ENCODE measurements at regions not wholly inside any gene's neighbourhood (a gene's known extent, or its start where the extent isn't known, plus 50 kb on each side); places are given as distances from the start of the nearest gene placed in this dataset.
"Not testable (repeated sequence)": the region's sequence is repeated elsewhere in the genome, so short reads cannot be mapped to it uniquely, and the experiment has no call there.

- H3K27ac Mint-ChIP-seq: no peak overlapping the region
- no peaks in the 10 kb centered on the region for H3K27me3 Mint-ChIP-seq (ENCODE audit: low read depth)
- no peaks in the 10 kb centered on the region for H3K36me3 Mint-ChIP-seq (ENCODE audit: low read depth)
- CTCF ChIA-PET: no interaction called here
- DNase-seq: no peak
- no peaks in the 10 kb centered on the region for H3K4me1 Mint-ChIP-seq (ENCODE audit: low read depth)
- POLR2A ChIA-PET: no interaction called here
- no peaks in the 10 kb centered on the region for H3K9me3 Mint-ChIP-seq (ENCODE audit: insufficient read depth)
- ATAC-seq: no peak
- H3K4me3 Mint-ChIP-seq: no peak overlapping the region
Measured at GRCh38 chr12:70078161-70078560, 165.1 kb upstream of the CNOT2 start.

GRCh38 chr12:70080566-70080965 is 162.7 kb upstream of the CNOT2 start:
- Mint-ChIP-seq H3K4me3 (no peak overlapping the region), H3K27me3 (ENCODE audit: low read depth) (no peaks in the 10 kb centered on the region), H3K36me3 (ENCODE audit: low read depth) (no peaks in the 10 kb centered on the region), H3K4me1 (ENCODE audit: low read depth) (no peaks in the 10 kb centered on the region), H3K9me3 (ENCODE audit: insufficient read depth) (no peaks in the 10 kb centered on the region), H3K27ac (no peak overlapping the region)
- ChIA-PET POLR2A (no interaction called here), CTCF (no interaction called here)
- DNase-seq: no peak
- no peak for ATAC-seq

GRCh38 chr12:70082997-70083676 is 160.1 kb upstream of the CNOT2 start:
- Mint-ChIP-seq H3K27me3 (ENCODE audit: low read depth) (no peaks in the 10 kb centered on the region), H3K4me1 (ENCODE audit: low read depth) (no peaks in the 10 kb centered on the region), H3K27ac (no peak overlapping the region), H3K36me3 (ENCODE audit: low read depth) (no peaks in the 10 kb centered on the region), H3K4me3 (no peak overlapping the region), H3K9me3 (ENCODE audit: insufficient read depth) (no peaks in the 10 kb centered on the region)
- POLR2A ChIA-PET: no interaction called here
- CTCF ChIA-PET: no interaction called here
- DNase-seq (no peak), ATAC-seq (no peak)

GRCh38 chr12:70083677-70084020 is 159.6 kb upstream of the CNOT2 start:
- DNase-seq (no peak), ATAC-seq (no peak)
- no peaks in the 10 kb centered on the region for H3K36me3 Mint-ChIP-seq (ENCODE audit: low read depth)
- H3K4me1 Mint-ChIP-seq (ENCODE audit: low read depth): no peaks in the 10 kb centered on the region
- no peak overlapping the region for H3K4me3 Mint-ChIP-seq
- H3K9me3 Mint-ChIP-seq (ENCODE audit: insufficient read depth): no peaks in the 10 kb centered on the region
- POLR2A ChIA-PET: no interaction called here
- CTCF ChIA-PET: no interaction called here
- H3K27me3 Mint-ChIP-seq (ENCODE audit: low read depth): no peaks in the 10 kb centered on the region
- no peak overlapping the region for H3K27ac Mint-ChIP-seq

- H3K27me3 Mint-ChIP-seq (ENCODE audit: low read depth); DNase-seq; H3K36me3 Mint-ChIP-seq (ENCODE audit: low read depth); H3K4me1 Mint-ChIP-seq (ENCODE audit: low read depth); H3K9me3 Mint-ChIP-seq (ENCODE audit: insufficient read depth); POLR2A ChIA-PET; CTCF ChIA-PET; H3K27ac Mint-ChIP-seq; ATAC-seq; H3K4me3 Mint-ChIP-seq: not testable (repeated sequence)
Measured at GRCh38 chr12:70086372-70086771, 156.9 kb upstream of the CNOT2 start.

GRCh38 chr12:70091021-70091521 is 152.2 kb upstream of the CNOT2 start:
- CTCF ChIA-PET: no interaction called here
- H3K4me3 Mint-ChIP-seq: no peak overlapping the region

GRCh38 chr12:70094467-70094866 is 148.8 kb upstream of the CNOT2 start:
- ChIA-PET CTCF (no interaction called here), POLR2A (no interaction called here)
- Mint-ChIP-seq H3K27ac (no peak overlapping the region), H3K36me3 (ENCODE audit: low read depth) (no peaks in the 10 kb centered on the region), H3K4me1 (ENCODE audit: low read depth) (no peaks in the 10 kb centered on the region), H3K9me3 (ENCODE audit: insufficient read depth) (no peaks in the 10 kb centered on the region), H3K27me3 (ENCODE audit: low read depth) (no peaks in the 10 kb centered on the region), H3K4me3 (no peak overlapping the region)
- ATAC-seq: no peak
- DNase-seq: no peak

More at GRCh38 chr12:70091021-70091521, 152.2 kb upstream of the CNOT2 start:
- ATAC-seq: no peak
- H3K36me3 Mint-ChIP-seq (ENCODE audit: low read depth): no peaks in the 10 kb centered on the region
- no peaks in the 10 kb centered on the region for H3K9me3 Mint-ChIP-seq (ENCODE audit: insufficient read depth)
- H3K27ac Mint-ChIP-seq: no peak overlapping the region
- POLR2A ChIA-PET: no interaction called here
- DNase-seq: no peak
- no peaks in the 10 kb centered on the region for H3K4me1 Mint-ChIP-seq (ENCODE audit: low read depth)
- no peaks in the 10 kb centered on the region for H3K27me3 Mint-ChIP-seq (ENCODE audit: low read depth)

GRCh38 chr12:70096759-70097410 is 146.3 kb upstream of the CNOT2 start:
- H3K9me3 Mint-ChIP-seq (ENCODE audit: insufficient read depth): no peaks in the 10 kb centered on the region

GRCh38 chr12:70101064-70101463 is 142.2 kb upstream of the CNOT2 start:
- no peak overlapping the region for H3K27ac Mint-ChIP-seq
- H3K27me3 Mint-ChIP-seq (ENCODE audit: low read depth): no peaks in the 10 kb centered on the region
- no peak for DNase-seq
- ChIA-PET POLR2A (no interaction called here), CTCF (no interaction called here)
- no peaks in the 10 kb centered on the region for H3K9me3 Mint-ChIP-seq (ENCODE audit: insufficient read depth)
- no peak for ATAC-seq
- H3K4me1 Mint-ChIP-seq (ENCODE audit: low read depth): no peaks in the 10 kb centered on the region
- no peaks in the 10 kb centered on the region for H3K36me3 Mint-ChIP-seq (ENCODE audit: low read depth)
- H3K4me3 Mint-ChIP-seq: no peak overlapping the region

More at GRCh38 chr12:70096759-70097410, 146.3 kb upstream of the CNOT2 start:
- Mint-ChIP-seq H3K4me1 (ENCODE audit: low read depth) (no peaks in the 10 kb centered on the region), H3K27me3 (ENCODE audit: low read depth) (no peaks in the 10 kb centered on the region), H3K4me3 (no peak overlapping the region), H3K36me3 (ENCODE audit: low read depth) (no peaks in the 10 kb centered on the region), H3K27ac (no peak overlapping the region)
- DNase-seq (no peak), ATAC-seq (no peak)
- ChIA-PET POLR2A (no interaction called here), CTCF (no interaction called here)

GRCh38 chr12:70106347-70106746 is 136.9 kb upstream of the CNOT2 start:
- no peak overlapping the region for H3K4me3 Mint-ChIP-seq
- CTCF ChIA-PET: no interaction called here
- H3K27me3 Mint-ChIP-seq (ENCODE audit: low read depth): no peaks in the 10 kb centered on the region
- H3K9me3 Mint-ChIP-seq (ENCODE audit: insufficient read depth): peaks cover 7% of the 10 kb centered on the region
- no peaks in the 10 kb centered on the region for H3K36me3 Mint-ChIP-seq (ENCODE audit: low read depth)
- H3K4me1 Mint-ChIP-seq (ENCODE audit: low read depth): no peaks in the 10 kb centered on the region
- H3K27ac Mint-ChIP-seq: no peak overlapping the region
- POLR2A ChIA-PET: no interaction called here
- DNase-seq: no peak
- no peak for ATAC-seq

GRCh38 chr12:70110085-70110484 is 133.1 kb upstream of the CNOT2 start:
- Mint-ChIP-seq H3K27ac (no peak overlapping the region), H3K9me3 (ENCODE audit: insufficient read depth) (peaks cover 7% of the 10 kb centered on the region), H3K27me3 (ENCODE audit: low read depth) (no peaks in the 10 kb centered on the region), H3K4me1 (ENCODE audit: low read depth) (no peaks in the 10 kb centered on the region), H3K36me3 (ENCODE audit: low read depth) (no peaks in the 10 kb centered on the region), H3K4me3 (no peak overlapping the region)
- POLR2A ChIA-PET: no interaction called here
- CTCF ChIA-PET: no interaction called here
- ATAC-seq (no peak), DNase-seq (no peak)

- Mint-ChIP-seq H3K4me1 (ENCODE audit: low read depth) (no peaks in the 10 kb centered on the region), H3K27me3 (ENCODE audit: low read depth) (peaks cover 2% of the 10 kb centered on the region), H3K9me3 (ENCODE audit: insufficient read depth) (no peaks in the 10 kb centered on the region), H3K4me3 (no peak overlapping the region), H3K27ac (no peak overlapping the region), H3K36me3 (ENCODE audit: low read depth) (no peaks in the 10 kb centered on the region)
- POLR2A ChIA-PET: no interaction called here
- ATAC-seq: no peak
- DNase-seq: no peak
- CTCF ChIA-PET: no interaction called here
Measured at GRCh38 chr12:70117670-70118069, 125.6 kb upstream of the CNOT2 start.

GRCh38 chr12:70120970-70121369 is 122.3 kb upstream of the CNOT2 start:
- DNase-seq: no peak
- no peak for ATAC-seq
- no peaks in the 10 kb centered on the region for H3K4me1 Mint-ChIP-seq (ENCODE audit: low read depth)
- ChIA-PET CTCF (no interaction called here), POLR2A (no interaction called here)
- no peaks in the 10 kb centered on the region for H3K36me3 Mint-ChIP-seq (ENCODE audit: low read depth)
- no peaks in the 10 kb centered on the region for H3K9me3 Mint-ChIP-seq (ENCODE audit: insufficient read depth)
- no peak overlapping the region for H3K27ac Mint-ChIP-seq
- H3K4me3 Mint-ChIP-seq: no peak overlapping the region
- H3K27me3 Mint-ChIP-seq (ENCODE audit: low read depth): peaks cover 2% of the 10 kb centered on the region

Data from activated CD8-positive, alpha-beta T cell treated with anti-CD3 and anti-CD28 coated beads, Interleukin-2, amount 10 ng/mL, durations not matched to agents 7 days and 5 days (primary cell).